ENCODE measurements at regions not wholly inside any gene's neighbourhood (a gene's known extent, or its start where the extent isn't known, plus 50 kb on each side); places are given as distances from the start of the nearest gene placed in this dataset.
A peak's percentile ranks its signal among the peaks of the same experiment; 100 is the strongest.
"Not testable (repeated sequence)": the region's sequence is repeated elsewhere in the genome, so short reads cannot be mapped to it uniquely, and the experiment has no call there.

- no peak for DNase-seq (ENCODE audit: low spot score)
Observed at GRCh38 chr2:241958818-241959545, 89.5 kb downstream of the RTP5 start.

DNA sequence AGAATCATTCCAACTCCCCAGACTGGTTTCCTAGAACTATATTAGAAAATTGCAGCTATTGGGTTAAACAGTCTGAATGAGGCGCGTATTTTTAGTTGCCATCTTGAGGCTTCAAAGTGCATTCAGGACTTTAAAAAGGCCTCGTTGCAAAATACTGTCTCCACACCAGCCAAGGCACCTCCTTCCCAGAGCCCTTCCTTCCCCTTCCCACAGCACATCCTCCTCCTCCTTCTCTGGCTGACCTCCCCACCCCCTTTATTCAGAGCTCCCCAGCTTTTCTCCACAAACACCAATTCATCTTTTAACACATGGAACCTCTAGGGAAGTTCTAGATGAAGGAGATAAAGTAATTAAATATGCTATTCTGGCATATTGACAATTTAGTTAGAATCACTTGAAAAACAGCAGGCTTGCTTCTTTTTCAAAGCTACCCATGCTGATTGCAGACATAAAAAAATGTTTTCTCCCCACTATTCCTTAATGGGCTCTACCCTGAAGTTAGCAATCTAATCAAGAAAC is 90.3 kb downstream of the RTP5 start:
- DNase-seq (ENCODE audit: low spot score): no peak

DNA sequence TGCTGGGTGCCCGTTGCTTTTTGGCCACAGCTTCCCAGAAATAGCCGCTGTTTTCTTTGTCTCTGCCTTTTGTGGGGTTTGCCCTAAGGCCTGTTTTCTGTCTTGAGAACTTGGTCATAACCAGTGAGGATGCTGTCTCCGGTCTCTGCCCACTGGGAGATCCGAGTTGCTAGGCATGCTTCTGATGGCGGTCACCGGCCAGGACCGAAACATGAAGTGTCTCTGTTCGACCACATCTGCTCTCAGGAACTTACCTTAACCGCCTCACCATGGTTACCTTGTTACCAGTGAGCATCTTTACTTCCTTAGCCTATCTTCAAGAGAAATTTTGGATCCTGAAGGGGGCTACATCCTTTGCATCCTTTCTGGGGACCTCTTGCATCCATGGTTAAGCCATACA is 91.9 kb downstream of the RTP5 start:
- no peak for DNase-seq (ENCODE audit: low spot score)

GRCh38 chr2:241964133-241964532 is 94.6 kb downstream of the RTP5 start:
- no peak for DNase-seq (ENCODE audit: low spot score)

- DNase-seq (ENCODE audit: low spot score): peak; percentile 80
Observed at GRCh38 chr2:241965931-241966412, 96.4 kb downstream of the RTP5 start.

GRCh38 chr2:241966647-241967466 is 97.3 kb downstream of the RTP5 start:
- no peak for DNase-seq (ENCODE audit: low spot score)

DNA sequence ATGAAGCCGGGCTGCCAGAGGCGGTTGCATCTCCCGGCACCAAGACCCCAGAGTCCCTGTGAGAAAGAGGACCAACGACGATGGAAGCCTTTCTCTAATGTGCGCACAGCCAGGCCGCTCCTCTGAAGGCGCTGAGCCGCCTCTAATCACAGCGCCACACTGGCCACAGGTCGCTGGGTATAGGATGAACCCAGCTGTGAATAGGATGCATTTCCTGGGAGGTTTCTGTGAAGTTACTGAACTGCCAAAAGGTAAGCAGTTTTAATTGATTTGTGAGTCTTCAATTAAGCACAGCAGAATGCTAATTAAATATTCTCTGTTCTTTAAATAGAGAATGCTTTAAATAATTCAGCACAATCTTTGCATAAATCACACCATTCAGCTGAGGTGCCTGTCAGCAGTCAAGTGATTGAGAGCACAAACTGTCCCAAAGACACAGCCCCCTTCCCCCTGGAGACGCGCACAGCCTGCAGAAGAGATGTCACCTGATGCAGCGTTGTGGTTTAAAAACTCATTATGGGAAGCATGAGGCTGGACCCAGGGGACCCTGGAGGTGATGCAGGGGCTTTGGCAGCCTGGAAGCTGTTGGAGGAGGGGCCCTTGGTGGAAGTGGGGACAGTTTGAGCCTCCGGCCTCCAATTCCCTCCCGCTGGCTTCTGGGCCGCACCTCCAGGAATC is 98.1 kb downstream of the RTP5 start:
- DNase-seq (ENCODE audit: low spot score): no peak

DNA sequence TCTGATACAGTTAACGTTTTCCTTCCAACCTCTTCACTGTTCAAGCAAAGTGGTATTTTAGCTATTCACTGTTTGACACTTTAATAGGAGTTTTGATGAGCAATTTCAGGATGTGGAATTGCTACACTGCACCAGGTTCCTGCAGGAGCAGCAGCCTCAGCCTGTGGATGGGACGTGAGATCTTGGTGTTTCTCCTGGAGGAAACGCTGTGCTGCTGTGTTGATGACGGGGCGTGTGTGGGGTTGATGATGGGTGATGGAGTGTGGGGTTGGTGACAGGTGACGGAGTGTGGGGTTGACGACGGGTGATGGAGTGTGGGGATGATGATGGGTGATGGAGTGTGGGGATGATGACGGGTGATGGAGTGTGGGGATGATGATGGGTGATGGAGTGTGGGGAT is 98.9 kb downstream of the RTP5 start:
- no peak for DNase-seq (ENCODE audit: low spot score)

DNA sequence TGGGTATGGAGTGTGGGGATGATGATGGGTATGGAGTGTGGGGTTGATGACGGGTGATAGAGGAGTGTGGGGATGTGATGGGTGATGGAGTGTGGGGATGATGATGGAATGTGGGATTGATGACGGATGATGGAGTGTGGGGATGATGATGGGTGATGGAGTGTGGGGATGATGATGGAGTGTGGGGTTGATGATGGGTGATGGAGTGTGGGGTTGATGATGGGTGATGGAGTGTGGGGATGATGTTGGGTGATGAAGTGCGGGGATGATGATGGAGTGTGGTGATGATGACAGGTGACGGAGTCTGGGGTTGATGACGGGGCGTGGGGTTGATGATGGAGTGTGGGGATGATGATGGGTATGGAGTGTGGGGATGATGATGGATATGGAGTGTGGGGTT is 99.7 kb downstream of the RTP5 start:
- DNase-seq (ENCODE audit: low spot score): not testable (repeated sequence)

GRCh38 chr2:241970716-241971115 is 101.2 kb downstream of the RTP5 start:
- DNase-seq (ENCODE audit: low spot score): no peak

DNA sequence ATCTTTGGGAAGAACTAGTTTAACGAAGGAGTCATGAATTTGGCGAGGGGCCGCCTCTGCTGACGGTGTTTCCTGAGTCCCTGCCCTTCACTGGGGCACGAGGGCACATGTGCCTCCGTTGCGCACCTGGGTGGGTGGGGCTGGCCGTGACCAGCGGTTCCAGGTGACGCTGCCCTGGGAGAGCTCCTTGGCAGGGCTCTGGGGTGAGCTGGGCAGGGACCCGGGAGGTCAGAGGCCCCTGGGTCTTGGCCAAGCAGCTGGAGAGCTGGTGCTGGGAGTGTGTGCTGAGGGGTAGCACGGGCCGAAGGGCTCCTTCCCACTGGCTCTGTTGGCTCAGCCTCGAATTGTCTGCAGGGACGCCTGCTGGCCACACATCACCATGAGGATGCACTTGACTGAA is 104.6 kb downstream of the RTP5 start:
- DNase-seq (ENCODE audit: low spot score): no peak

GRCh38 chr2:241974851-241975592 is 105.5 kb downstream of the RTP5 start:
- no peak for DNase-seq (ENCODE audit: low spot score)

- no peak for DNase-seq (ENCODE audit: low spot score)
Observed at GRCh38 chr2:241975593-241976284, 106.2 kb downstream of the RTP5 start.

GRCh38 chr2:241976296-241976695 is 106.8 kb downstream of the RTP5 start:
- no peak for DNase-seq (ENCODE audit: low spot score)

- DNase-seq (ENCODE audit: low spot score): no peak
Observed at GRCh38 chr2:241977557-241978300, 108.2 kb downstream of the RTP5 start.

GRCh38 chr2:241978670-241979069 is 109.1 kb downstream of the RTP5 start:
- DNase-seq (ENCODE audit: low spot score): no peak

DNA sequence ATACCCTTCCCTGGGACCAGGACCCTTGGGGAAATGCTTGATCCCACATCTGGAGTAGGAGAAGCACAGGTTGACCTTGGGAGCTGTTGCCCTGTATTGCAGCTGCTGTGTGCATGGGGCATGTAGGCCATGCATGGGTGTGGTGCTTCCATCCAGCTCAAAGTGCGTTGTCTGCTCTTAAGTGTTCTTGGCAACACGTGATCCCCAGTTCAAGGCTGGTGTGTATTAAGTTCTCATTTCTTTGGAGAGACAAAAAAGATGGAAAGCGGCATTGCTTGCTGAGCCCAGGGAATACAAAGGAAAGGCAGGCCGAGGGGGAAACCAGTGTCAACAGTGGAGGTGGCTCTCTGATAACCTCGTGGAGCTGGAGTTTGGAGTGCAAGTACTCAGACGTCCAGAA is 110.7 kb downstream of the RTP5 start:
- no peak for DNase-seq (ENCODE audit: low spot score)

GRCh38 chr2:241981076-241981700 is 111.7 kb downstream of the RTP5 start:
- no peak for DNase-seq (ENCODE audit: low spot score)

GRCh38 chr2:241982706-241983570 is 113.4 kb downstream of the RTP5 start:
- no peak for DNase-seq (ENCODE audit: low spot score)
